GM21360 (cell line): ENCODE measurements at regions not wholly inside any gene's neighbourhood (a gene's known extent, or its start where the extent isn't known, plus 50 kb on each side); places are given as distances from the start of the nearest gene placed in this dataset.

Experiments
- ATAC-seq: cut with Tn5 transposase; IDR thresholded peaks from one replicate; pipeline ENCODE4 v1.9.1; 2021; ENCODE audit warnings: mild to moderate bottlenecking, moderate library complexity; ENCODE audit not compliant: unreplicated experiment

DNA sequence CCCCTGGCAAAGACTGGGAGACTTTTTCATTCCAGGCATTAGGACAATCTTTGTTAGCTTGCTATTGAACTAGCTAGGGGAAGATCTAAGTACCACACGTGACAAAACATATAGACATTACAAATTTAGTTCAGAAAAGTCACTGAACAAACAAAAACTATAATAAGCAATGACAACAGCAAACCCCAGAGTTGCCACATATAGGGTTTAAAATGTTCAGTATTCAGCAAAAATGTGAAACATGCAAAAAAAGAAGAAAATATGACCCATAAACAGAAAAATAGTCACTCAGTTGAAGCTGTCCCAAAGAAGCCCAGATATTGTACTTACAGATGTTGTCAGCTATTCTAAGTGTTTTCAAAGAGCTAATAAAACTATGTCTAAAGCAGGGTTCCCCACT, 431.1 kb upstream of the CDH2 start:
- ATAC-seq = no peak

- no peak for ATAC-seq
Observed at GRCh38 chr18:28606686-28607085, 429.8 kb upstream of the CDH2 start.

DNA sequence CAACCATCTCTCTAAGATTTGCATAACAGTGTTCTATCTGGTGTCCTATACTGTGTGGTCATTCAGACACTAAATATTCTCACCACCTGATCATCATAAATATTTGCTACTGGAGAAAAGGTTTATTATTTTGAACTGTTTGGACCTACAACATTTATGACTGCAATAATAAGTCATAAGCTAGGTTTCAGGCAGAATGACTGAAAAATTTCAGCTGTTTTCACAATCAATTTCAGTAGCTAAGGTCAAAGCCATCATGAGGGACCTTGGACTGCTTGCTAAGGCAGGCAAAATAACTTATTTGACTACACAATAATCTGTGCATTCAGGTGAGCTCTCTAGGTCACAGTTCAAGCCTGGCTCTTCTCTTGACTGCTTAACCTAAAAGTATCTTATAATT, 425.5 kb upstream of the CDH2 start:
- ATAC-seq = no peak

DNA sequence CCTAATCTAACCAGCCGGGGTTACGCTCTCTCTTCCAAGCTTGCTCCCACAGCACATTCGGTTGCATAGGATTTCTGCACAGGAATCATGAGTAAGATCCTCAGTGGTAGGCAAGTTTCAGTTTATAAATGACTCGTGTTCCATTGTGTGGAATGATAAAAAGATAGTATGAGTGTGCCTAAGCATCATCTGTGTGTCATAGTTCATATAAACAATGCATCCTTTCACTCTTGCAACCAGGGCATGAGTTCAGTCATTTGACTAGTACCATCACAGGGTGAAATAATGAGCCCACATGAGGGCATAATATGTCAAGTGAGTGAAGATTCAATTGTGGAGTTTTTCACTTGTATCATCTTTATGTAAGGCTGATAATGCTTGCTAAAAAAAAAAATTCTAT, 417.1 kb upstream of the CDH2 start:
- ATAC-seq = no peak

DNA sequence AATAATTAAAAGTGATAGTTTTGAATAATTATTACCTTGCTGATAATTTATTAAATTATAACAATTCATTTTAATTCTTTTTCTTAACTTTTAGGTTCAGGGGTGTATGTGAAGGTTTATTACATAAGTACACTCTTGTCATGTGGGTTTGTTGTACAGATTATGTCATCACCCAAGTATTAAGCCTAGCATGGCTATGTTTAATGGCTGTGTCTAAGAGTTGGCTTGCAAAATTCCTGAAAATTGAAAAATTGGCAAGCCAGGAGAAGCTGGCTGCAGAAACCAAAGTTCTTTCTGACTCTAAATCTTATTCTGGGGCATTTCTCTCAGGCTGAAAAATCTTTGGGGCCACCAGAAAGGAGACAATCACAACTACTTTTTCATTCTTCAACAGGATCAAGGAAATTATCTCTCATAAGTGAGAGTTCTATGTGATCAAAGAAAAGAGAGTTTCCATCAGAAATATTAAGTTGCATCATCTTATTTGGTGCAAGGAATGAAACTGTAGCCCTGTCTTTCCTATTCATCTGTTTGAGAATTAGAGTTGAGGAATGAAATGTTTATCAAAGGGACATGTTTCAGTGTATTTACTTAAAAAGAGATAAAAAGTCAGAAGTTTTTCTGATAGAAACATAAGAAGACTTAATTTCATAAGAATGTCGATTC, 412.1 kb upstream of the CDH2 start:
- ATAC-seq = no peak

DNA sequence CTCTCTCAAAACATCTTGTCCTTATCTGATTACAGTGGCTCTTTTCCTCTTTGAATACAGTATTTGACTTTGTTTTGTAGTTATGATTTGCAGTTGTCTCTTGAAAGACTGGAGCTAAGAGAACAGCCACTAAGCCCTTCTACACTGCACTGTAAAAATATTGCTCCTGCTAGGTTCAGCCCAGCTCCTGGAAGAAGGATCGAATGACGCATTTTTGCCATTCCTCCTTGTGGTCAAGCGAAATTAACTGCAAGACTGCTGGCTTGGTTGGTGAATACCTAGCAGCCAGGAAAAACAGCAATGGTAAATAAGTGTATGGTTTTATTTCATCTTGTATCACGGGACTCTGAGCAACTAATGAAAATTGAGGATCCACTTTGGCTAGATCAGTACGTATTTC, 407.8 kb upstream of the CDH2 start:
- no peak for ATAC-seq

- no peak for ATAC-seq
Observed at GRCh38 chr18:28582724-28583123, 405.8 kb upstream of the CDH2 start.

DNA sequence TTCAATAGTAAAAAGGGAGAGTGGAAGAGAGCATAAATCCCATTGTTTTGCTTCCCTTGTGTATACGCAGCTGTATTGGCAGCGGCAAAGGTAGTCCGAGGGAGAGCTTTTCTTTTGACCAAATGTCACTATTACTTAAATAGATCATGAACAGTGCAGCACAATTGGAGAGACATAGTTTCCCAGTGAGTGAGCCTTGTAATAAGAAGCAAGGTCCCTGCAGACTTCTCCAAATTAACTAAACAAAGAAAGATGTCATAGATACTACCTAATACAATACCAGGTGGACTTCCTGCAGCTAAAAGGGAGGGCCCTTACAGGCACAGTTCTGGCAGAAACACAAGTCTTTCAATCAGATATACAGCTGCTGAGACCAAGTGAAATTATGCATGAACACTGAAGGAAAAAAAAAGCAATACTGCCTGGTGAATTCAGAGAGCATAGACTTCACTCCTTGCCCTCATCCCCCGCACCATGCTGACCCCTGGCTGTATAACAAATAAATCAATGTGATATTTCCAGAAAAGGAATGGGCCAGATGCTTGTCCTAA, 404.7 kb upstream of the CDH2 start:
- no peak for ATAC-seq

DNA sequence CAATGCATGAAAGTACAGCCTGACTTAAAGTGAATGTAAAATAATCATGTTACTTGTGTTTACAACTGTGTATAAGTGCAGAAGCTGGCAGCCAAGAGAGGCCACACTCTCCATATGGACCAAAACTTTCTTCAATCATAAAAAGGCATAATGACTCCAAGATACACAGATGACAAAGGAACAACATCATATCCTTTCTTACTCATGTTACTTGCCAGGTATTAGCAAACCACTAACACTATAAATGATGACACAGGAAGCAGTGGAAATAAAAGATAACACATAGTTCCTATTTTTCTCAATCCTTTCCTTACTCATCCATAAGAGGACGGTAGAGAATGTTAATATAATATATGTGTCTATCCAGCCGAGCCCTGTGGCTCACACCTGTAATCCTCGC, 400.0 kb upstream of the CDH2 start:
- no peak for ATAC-seq

- ATAC-seq = no peak
Observed at GRCh38 chr18:28575123-28575522, 398.2 kb upstream of the CDH2 start.

GRCh38 chr18:28574175-28574574, 397.2 kb upstream of the CDH2 start:
- no peak for ATAC-seq

DNA sequence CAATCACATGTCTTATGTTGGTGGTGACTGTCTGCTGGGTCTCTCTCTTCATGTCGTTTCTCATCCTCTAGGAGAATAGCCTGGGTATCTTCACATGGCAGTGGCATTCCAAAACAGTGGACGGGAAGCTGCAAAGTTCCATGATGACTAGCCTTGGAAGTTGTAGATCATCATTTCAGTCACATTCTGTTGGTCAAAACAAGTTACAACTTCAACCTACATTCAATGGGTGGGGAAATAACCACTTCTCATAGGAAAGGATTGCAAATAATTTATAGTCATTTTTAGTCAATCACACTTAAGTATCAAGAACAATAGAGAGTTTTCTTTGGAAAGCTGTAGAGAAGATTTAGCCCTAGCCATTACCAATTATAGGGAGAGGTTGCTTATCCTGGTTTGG, 395.0 kb upstream of the CDH2 start:
- no peak for ATAC-seq

- ATAC-seq = no peak
Observed at GRCh38 chr18:28560331-28560730, 383.4 kb upstream of the CDH2 start.

- no peak for ATAC-seq
Observed at GRCh38 chr18:28559511-28559910, 382.6 kb upstream of the CDH2 start.

DNA sequence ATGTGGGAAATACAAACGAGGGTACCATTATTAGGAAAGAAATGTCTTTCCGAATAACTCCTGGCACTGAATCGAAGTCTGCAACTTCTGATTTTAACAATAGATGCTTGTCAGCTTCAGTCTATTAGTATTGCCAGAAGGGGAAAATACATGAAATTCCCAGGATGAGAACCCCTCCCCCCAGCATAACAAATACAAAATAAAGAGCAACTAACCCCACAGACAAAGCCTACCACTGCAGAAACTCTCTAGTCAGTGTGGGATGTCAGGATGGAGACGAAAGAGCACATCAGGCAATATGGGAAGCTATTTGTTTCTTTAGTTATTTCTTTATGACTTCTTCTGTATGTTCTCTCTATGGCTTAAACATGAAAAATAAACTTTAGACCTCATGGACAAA, 365.0 kb upstream of the CDH2 start:
- ATAC-seq = no peak

GRCh38 chr18:28541276-28541930, 364.5 kb upstream of the CDH2 start:
- no peak for ATAC-seq

DNA sequence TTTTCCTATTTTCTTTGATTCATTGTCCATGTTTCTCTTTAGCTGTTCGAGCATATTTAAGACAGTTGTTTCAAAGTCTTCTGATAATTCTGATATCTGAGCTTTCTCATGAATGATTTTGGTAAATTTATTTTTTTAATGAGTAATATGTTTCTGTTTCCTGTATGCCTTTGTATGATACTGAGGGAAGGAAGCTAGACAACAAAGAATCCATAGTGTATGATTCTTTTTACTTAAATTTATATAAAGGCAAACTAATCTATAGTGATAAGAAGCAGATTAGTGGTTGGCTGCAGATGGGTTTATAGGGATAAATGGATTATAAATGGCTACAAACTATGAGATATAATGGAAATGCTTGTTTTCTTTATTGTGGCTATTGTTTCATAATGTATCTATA, 352.7 kb upstream of the CDH2 start:
- no peak for ATAC-seq

GRCh38 chr18:28526196-28526595, 349.3 kb upstream of the CDH2 start:
- no peak for ATAC-seq

DNA sequence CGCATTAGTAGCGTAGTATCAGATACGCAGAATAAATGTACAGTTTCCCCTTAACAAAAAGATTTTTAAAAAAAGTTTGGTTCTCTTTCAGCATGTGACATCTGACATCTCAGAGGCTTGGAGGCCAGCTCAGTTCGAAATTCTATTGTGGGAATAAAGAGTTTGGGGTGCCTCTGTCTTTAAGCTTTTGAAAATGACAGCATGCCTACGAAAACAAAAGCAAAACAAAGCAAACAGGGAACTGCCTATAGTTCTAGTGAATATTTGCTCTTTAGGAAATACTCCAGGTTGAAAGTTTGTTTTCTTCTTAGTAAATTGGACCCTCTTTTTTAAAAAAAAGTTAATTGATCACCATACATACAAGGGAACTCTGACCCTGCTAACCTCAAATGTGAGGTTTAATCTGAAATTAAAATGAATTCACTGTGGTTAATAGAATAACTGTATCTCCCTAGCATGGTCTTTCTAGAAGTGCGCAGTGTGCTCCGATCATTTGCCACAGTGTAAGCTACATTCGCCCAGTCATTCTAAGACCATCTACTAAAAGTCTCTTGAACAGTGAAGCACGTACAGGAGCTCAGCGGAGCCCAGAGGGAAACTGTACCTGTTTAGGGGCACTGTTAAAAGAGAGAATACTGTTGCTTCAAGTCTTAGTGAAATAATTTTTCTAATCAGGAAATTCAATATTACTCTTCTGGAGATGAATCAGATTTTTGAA, 347.0 kb upstream of the CDH2 start:
- no peak for ATAC-seq

DNA sequence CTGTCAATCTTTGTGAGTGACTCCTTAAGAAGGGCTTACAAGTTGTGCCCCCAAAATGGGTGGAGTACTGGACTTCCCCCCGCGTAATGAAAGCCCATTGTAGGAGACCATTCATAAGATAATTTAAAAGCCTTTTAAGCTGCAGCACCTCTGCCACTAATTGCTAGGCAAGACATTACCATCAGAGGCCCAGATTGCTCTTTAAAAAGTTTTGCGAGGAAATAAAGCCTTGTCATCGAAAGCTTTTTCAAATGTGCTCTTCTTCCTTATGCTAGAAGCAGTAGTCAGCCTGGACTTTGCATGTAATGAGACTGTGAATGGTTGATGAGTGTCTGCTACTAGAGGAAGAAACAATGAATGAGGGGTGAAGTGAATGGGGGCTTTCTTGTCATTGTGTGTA, 345.3 kb upstream of the CDH2 start:
- ATAC-seq = no peak

- no peak for ATAC-seq
Observed at GRCh38 chr18:28519997-28520396, 343.1 kb upstream of the CDH2 start.

- no peak for ATAC-seq
Observed at GRCh38 chr18:28514699-28515098, 337.8 kb upstream of the CDH2 start.
